DMS 273 (cell line): ENCODE measurements at regions not wholly inside any gene's neighbourhood (a gene's known extent, or its start where the extent isn't known, plus 50 kb on each side); places are given as distances from the start of the nearest gene placed in this dataset.
A peak's percentile ranks its signal among the peaks of the same experiment; 100 is the strongest.
"Not testable (repeated sequence)": the region's sequence is repeated elsewhere in the genome, so short reads cannot be mapped to it uniquely, and the experiment has no call there.

Experiments
- DNase-seq: peaks from one replicate; lab custom pipeline; 2025; ENCODE audit not compliant: unreplicated experiment; lab: John Stamatoyannopoulos, UW

- no peak for DNase-seq
These were observed 992.6 kb downstream of the PCDH9 start for GRCh38 chr13:66237411-66238062.

GRCh38 chr13:66234159-66234558, 996.0 kb downstream of the PCDH9 start:
- no peak for DNase-seq

GRCh38 chr13:66231958-66232357, 998.2 kb downstream of the PCDH9 start:
- not testable (repeated sequence) for DNase-seq

GRCh38 chr13:66225072-66225471, 1005.1 kb downstream of the PCDH9 start:
- no peak for DNase-seq

- DNase-seq = no peak
These were observed 1005.5 kb downstream of the PCDH9 start for GRCh38 chr13:66224663-66225062.

GRCh38 chr13:66222926-66223325, 1007.2 kb downstream of the PCDH9 start:
- DNase-seq = no peak

GRCh38 chr13:66222127-66222526, 1008.0 kb downstream of the PCDH9 start:
- no peak for DNase-seq

- peak; percentile 3 for DNase-seq
These were observed 1010.6 kb downstream of the PCDH9 start for GRCh38 chr13:66219506-66219905.

GRCh38 chr13:66218583-66218982, 1011.6 kb downstream of the PCDH9 start:
- DNase-seq = no peak

- DNase-seq = no peak
These were observed 1013.4 kb downstream of the PCDH9 start for GRCh38 chr13:66216728-66217127.

GRCh38 chr13:66214467-66214866, 1015.7 kb downstream of the PCDH9 start:
- no peak for DNase-seq

- no peak for DNase-seq
These were observed 1017.6 kb downstream of the PCDH9 start for GRCh38 chr13:66212511-66212910.

- no peak for DNase-seq
These were observed 1019.5 kb downstream of the PCDH9 start for GRCh38 chr13:66210677-66211076.

- no peak for DNase-seq
These were observed 1021.5 kb downstream of the PCDH9 start for GRCh38 chr13:66208589-66208988.

- DNase-seq = no peak
These were observed 1022.5 kb downstream of the PCDH9 start for GRCh38 chr13:66207610-66208009.

- no peak for DNase-seq
These were observed 1024.3 kb downstream of the PCDH9 start for GRCh38 chr13:66205807-66206206.

GRCh38 chr13:66200555-66200954, 1029.6 kb downstream of the PCDH9 start:
- no peak for DNase-seq

- DNase-seq = no peak
These were observed 1034.9 kb downstream of the PCDH9 start for GRCh38 chr13:66195238-66195637.

GRCh38 chr13:66189986-66190385, 1040.2 kb downstream of the PCDH9 start:
- DNase-seq = no peak

GRCh38 chr13:66180836-66181235, 1049.3 kb downstream of the PCDH9 start:
- DNase-seq = peak; percentile 11

- DNase-seq = peak; percentile 54
These were observed 1058.2 kb downstream of the PCDH9 start for GRCh38 chr13:66171920-66172319.

GRCh38 chr13:66162470-66162869, 1067.7 kb downstream of the PCDH9 start:
- no peak for DNase-seq

- DNase-seq = no peak
These were observed 1070.6 kb downstream of the PCDH9 start for GRCh38 chr13:66159511-66159910.
